ENCODE measurements at regions not wholly inside any gene's neighbourhood (a gene's known extent, or its start where the extent isn't known, plus 50 kb on each side); places are given as distances from the start of the nearest gene placed in this dataset.
A peak's percentile ranks its signal among the peaks of the same experiment; 100 is the strongest.

DNA sequence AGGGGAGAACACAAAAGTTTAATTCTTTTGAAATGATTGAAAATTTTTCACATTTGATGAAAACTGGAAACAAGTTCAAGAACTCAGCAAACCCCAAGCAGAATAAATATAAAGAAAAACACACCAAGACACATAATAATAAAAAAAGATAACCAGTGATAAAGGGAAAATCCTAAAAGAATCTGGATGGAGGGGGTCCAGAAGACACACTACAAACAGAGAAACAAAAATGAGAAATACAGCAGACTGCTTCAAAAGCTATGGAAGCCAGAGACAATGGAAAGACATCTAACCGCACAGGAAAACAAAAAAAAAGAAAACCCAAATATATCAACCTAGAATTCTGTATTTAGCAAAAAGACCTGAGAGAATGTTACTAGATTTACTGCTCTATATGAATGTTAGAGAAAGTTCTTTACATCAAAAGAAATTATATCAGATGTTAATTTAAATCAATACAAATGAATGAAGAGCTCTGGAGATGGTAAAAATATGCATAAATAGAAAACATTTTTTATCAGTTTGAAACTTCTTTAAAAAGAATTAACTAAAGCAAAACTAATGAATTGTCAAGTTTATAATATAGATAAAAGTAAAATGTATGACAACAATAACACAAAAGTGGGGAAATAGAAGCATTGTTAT lies 310.7 kb upstream of the PREP start:
- TF ChIP-seq CTCF (conservative IDR thresholded peaks at IDR 0.05; ENCODE audit: low read depth in 2 of 2) (no peak), JUNB (IDR thresholded peaks at IDR 0.05; ENCODE audit: unreplicated experiment) (no peak), ZNF114 (CRISPR knock-in tag; IDR thresholded peaks at IDR 0.05) (no peak), POLR2AphosphoS5 (IDR thresholded peaks at IDR 0.05; ENCODE audit: low read depth) (no peak), ZNF462 (CRISPR knock-in tag; IDR thresholded peaks at IDR 0.05) (no peak), NANOG (IDR thresholded peaks at IDR 0.05; ENCODE audit: borderline replicate concordance) (no peak), EZH2phosphoT487 (IDR thresholded peaks at IDR 0.05; ENCODE audit: unreplicated experiment) (no peak), STAT1 (IDR thresholded peaks at IDR 0.05; ENCODE audit: unreplicated experiment) (no peak), CREB1 (CRISPR knock-in tag; IDR thresholded peaks at IDR 0.05; ENCODE audit: low read depth) (no peak)
- TF ChIP-seq, protein P1, sequence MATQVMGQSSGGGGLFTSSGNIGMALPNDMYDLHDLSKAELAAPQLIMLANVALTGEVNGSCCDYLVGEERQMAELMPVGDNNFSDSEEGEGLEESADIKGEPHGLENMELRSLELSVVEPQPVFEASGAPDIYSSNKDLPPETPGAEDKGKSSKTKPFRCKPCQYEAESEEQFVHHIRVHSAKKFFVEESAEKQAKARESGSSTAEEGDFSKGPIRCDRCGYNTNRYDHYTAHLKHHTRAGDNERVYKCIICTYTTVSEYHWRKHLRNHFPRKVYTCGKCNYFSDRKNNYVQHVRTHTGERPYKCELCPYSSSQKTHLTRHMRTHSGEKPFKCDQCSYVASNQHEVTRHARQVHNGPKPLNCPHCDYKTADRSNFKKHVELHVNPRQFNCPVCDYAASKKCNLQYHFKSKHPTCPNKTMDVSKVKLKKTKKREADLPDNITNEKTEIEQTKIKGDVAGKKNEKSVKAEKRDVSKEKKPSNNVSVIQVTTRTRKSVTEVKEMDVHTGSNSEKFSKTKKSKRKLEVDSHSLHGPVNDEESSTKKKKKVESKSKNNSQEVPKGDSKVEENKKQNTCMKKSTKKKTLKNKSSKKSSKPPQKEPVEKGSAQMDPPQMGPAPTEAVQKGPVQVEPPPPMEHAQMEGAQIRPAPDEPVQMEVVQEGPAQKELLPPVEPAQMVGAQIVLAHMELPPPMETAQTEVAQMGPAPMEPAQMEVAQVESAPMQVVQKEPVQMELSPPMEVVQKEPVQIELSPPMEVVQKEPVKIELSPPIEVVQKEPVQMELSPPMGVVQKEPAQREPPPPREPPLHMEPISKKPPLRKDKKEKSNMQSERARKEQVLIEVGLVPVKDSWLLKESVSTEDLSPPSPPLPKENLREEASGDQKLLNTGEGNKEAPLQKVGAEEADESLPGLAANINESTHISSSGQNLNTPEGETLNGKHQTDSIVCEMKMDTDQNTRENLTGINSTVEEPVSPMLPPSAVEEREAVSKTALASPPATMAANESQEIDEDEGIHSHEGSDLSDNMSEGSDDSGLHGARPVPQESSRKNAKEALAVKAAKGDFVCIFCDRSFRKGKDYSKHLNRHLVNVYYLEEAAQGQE (IDR thresholded peaks at IDR 0.05; ENCODE audit: unreplicated experiment) = no peak
- TF ChIP-seq, protein P2, sequence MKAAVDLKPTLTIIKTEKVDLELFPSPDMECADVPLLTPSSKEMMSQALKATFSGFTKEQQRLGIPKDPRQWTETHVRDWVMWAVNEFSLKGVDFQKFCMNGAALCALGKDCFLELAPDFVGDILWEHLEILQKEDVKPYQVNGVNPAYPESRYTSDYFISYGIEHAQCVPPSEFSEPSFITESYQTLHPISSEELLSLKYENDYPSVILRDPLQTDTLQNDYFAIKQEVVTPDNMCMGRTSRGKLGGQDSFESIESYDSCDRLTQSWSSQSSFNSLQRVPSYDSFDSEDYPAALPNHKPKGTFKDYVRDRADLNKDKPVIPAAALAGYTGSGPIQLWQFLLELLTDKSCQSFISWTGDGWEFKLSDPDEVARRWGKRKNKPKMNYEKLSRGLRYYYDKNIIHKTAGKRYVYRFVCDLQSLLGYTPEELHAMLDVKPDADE (IDR thresholded peaks at IDR 0.05) = no peak

More for the DNA sequence above, 310.7 kb upstream of the PREP start:
- Histone ChIP-seq H3F3A (replicated peaks; ENCODE audit: low read depth) (no peaks in the 10 kb centered on the region), H3K4me3 (no peak overlapping the region), H2AFZ (no peak overlapping the region), H3K4me2 (no peak overlapping the region), H3K36me3 (ENCODE audit: insufficient read depth) (peaks cover 27% of the 10 kb centered on the region), H3K79me2 (replicated peaks; ENCODE audit: insufficient read depth) (no peaks in the 10 kb centered on the region), H3K27ac (ENCODE audit: low read depth) (no peak overlapping the region), H4K20me1 (replicated peaks; ENCODE audit: insufficient read depth) (no peaks in the 10 kb centered on the region), H3K9me2 (ENCODE audit: insufficient read depth) (no peaks in the 10 kb centered on the region; the same call in none of the 2 replicates), H3K4me1 (ENCODE audit: insufficient read depth) (no peaks in the 10 kb centered on the region), H3K27me3 (ENCODE audit: insufficient read depth) (no peaks in the 10 kb centered on the region)
- Mint-ChIP-seq H3K9me3 (peaks cover 44% of the 10 kb centered on the region), H3K4me3 (no peak overlapping the region), H3K27ac (no peak overlapping the region), H3K4me1 (peaks cover 11% of the 10 kb centered on the region; the same call in 2 of the 3 replicates), H3K27me3 (ENCODE audit: insufficient read depth, low read depth, poor library complexity) (peaks cover 3% of the 10 kb centered on the region), H3K36me3 (ENCODE audit: low read depth) (peaks cover 35% of the 10 kb centered on the region)
- ATAC-seq (no peak), DNase-seq (ENCODE audit: low spot score) (peak; percentile 40)
